Kidney (tissue), 13 donors: ENCODE measurements at regions not wholly inside any gene's neighbourhood (a gene's known extent, or its start where the extent isn't known, plus 50 kb on each side); places are given as distances from the start of the nearest gene placed in this dataset.

ENCODE experiments used
- DNase-seq, 5 donors: peaks; one replicate each; pipeline ENCODE4 v3.0.0-alpha.2; 2013 to 2020
- FAIRE-seq: peaks from 2 replicates; lab custom pipeline; 2012; peaks lifted over from hg19 to GRCh38; lab: Jason Lieb, UNC
- H3K27ac ChIP-seq, 2 donors: one replicate each; pipeline ENCODE4 v1.7.0; 2013; ENCODE audit warnings: low read depth in 2 of 2, low read length in 2 of 2, inconsistent platforms in 1 of 2
- H3K27me3 ChIP-seq: one replicate; pipeline ENCODE4 v1.7.1; 2013; ENCODE audit warnings: low read length, inconsistent platforms; ENCODE audit not compliant: control insufficient read depth, insufficient read depth
- H3K36me3 ChIP-seq, 3 donors: one replicate each; pipeline versions ENCODE4 v1.7.0 to v1.7.1; 2013; ENCODE audit warnings: low read length in 3 of 3, control low read depth in 1 of 3, inconsistent platforms in 1 of 3; ENCODE audit not compliant: insufficient read depth in 3 of 3, control insufficient read depth in 2 of 3
- H3K4me1 ChIP-seq, 3 donors: one replicate each; pipeline versions ENCODE4 v1.7.0 to v1.7.1; 2013; ENCODE audit warnings: low read length in 3 of 3, inconsistent platforms in 1 of 3, low read depth in 1 of 3; ENCODE audit not compliant: control insufficient read depth in 2 of 3, insufficient read depth in 2 of 3
- H3K4me3 ChIP-seq, 3 donors: one replicate each; pipeline versions ENCODE4 v1.7.0 to v1.8.1; 2013; ENCODE audit warnings: low read length in 3 of 3, control low read depth in 1 of 3, inconsistent platforms in 1 of 3
- H3K9ac ChIP-seq, 3 donors: one replicate each; pipeline versions ENCODE4 v1.7.0 to v1.7.1; 2013; ENCODE audit warnings: low read length in 3 of 3, control low read depth in 1 of 3, inconsistent platforms in 1 of 3
- H3K9me3 ChIP-seq, 3 donors: one replicate each; pipeline versions ENCODE4 v1.7.0 to v1.7.1; 2013; ENCODE audit warnings: low read length in 3 of 3, control low read depth in 1 of 3, inconsistent platforms in 1 of 3; ENCODE audit not compliant: control insufficient read depth in 2 of 3, insufficient read depth in 1 of 3
- CTCF ChIP-seq: IDR thresholded peaks from 3 replicates; pipeline ENCODE4 v1.5.1; 2012; ENCODE audit warnings: mild to moderate bottlenecking, moderate library complexity, borderline replicate concordance; ENCODE audit not compliant: insufficient read depth; ENCODE audit errors: extremely low read depth
- intact Hi-C: fragments of 100-400 bp; cut with DNase I; formaldehyde crosslinking; loops from one replicate; pipeline ENCODE4 v1.11.1; 2022
- donor health status: control.
- donor health status: control.
- donor health status: control.
- donor health status: control.
- donor health status: control.
- donor health status: DM: yes; HTN: yes; CAD: no.
- donor health status: Normal renal cell carcinoma (clear cell type).

GRCh38 chr12:60441577-60441976 lies 845.7 kb downstream of the SLC16A7 start:
- Histone ChIP-seq H3K27me3 (no peaks in the 10 kb centered on the region), H3K4me3 (no peak overlapping the region), H3K9ac (no peak overlapping the region), H3K4me1 (no peaks in the 10 kb centered on the region), H3K9me3 (peaks cover 0 to 7% (median 0%) of the 10 kb centered on the region in 3 donors), H3K27ac (no peak overlapping the region), H3K36me3 (no peaks in the 10 kb centered on the region)
- FAIRE-seq = no peak
- no peak for DNase-seq
- intact Hi-C loops = no loop called here
- no peak for TF ChIP-seq CTCF

- Histone ChIP-seq H3K4me3 (no peak overlapping the region), H3K9me3 (no peaks in the 10 kb centered on the region), H3K27ac (no peak overlapping the region), H3K27me3 (no peaks in the 10 kb centered on the region), H3K36me3 (no peaks in the 10 kb centered on the region), H3K4me1 (no peaks in the 10 kb centered on the region), H3K9ac (no peak overlapping the region)
- TF ChIP-seq CTCF = no peak
- intact Hi-C loops = no loop called here
- no peak for FAIRE-seq
- no peak for DNase-seq
Measured at GRCh38 chr12:60451457-60451856, 855.6 kb downstream of the SLC16A7 start.

- Histone ChIP-seq H3K27me3 (no peaks in the 10 kb centered on the region), H3K4me3 (no peak overlapping the region), H3K4me1 (no peaks in the 10 kb centered on the region), H3K9ac (no peak overlapping the region), H3K9me3 (no peaks in the 10 kb centered on the region), H3K36me3 (no peaks in the 10 kb centered on the region), H3K27ac (no peak overlapping the region)
- no peak for TF ChIP-seq CTCF
- DNase-seq = no peak
- no peak for FAIRE-seq
- intact Hi-C loops = no loop called here
Measured at GRCh38 chr12:60465060-60465459, 869.2 kb downstream of the SLC16A7 start.

GRCh38 chr12:60468546-60468945 lies 872.7 kb downstream of the SLC16A7 start:
- H3K9ac ChIP-seq = no peak overlapping the region
- no peaks in the 10 kb centered on the region for H3K27me3 ChIP-seq
- H3K4me1 ChIP-seq = no peaks in the 10 kb centered on the region
- H3K4me3 ChIP-seq = no peak overlapping the region
- no peak for TF ChIP-seq CTCF
- no peak for DNase-seq
- no peak overlapping the region for H3K27ac ChIP-seq
- H3K36me3 ChIP-seq = no peaks in the 10 kb centered on the region
- intact Hi-C loops = no loop called here
- H3K9me3 ChIP-seq = no peaks in the 10 kb centered on the region
- FAIRE-seq = no peak
